GM06990 (cell line): ENCODE measurements at regions not wholly inside any gene's neighbourhood (a gene's known extent, or its start where the extent isn't known, plus 50 kb on each side); places are given as distances from the start of the nearest gene placed in this dataset.

Source experiments
- DNase-seq: peaks from one replicate; pipeline ENCODE4 v3.0.0-alpha.2; 2011; ENCODE audit not compliant: insufficient read length; ENCODE audit errors: extremely low read depth
- H3K27me3 ChIP-seq: replicated peaks from 2 replicates; pipeline ENCODE4 v1.6.0; 2011; ENCODE audit warnings: low read length; ENCODE audit not compliant: control insufficient read depth, insufficient read depth
- H3K36me3 ChIP-seq: 2 replicates; pipeline ENCODE4 v1.5.1; 2011; ENCODE audit warnings: low read length; ENCODE audit not compliant: control insufficient read depth, insufficient read depth
- H3K4me3 ChIP-seq: replicated peaks from 2 replicates; pipeline ENCODE4 v1.5.1; 2011; ENCODE audit warnings: low read depth, mild to moderate bottlenecking, control low read depth, low read length
- TF ChIP-seq, protein P1 (sequence below): IDR thresholded peaks from 2 replicates; pipeline ENCODE4 v1.5.1; 2011; ENCODE audit warnings: low read length, control low read depth, mild to moderate bottlenecking, inconsistent platforms; ENCODE audit not compliant: insufficient read depth, poor library complexity, severe bottlenecking

DNA sequence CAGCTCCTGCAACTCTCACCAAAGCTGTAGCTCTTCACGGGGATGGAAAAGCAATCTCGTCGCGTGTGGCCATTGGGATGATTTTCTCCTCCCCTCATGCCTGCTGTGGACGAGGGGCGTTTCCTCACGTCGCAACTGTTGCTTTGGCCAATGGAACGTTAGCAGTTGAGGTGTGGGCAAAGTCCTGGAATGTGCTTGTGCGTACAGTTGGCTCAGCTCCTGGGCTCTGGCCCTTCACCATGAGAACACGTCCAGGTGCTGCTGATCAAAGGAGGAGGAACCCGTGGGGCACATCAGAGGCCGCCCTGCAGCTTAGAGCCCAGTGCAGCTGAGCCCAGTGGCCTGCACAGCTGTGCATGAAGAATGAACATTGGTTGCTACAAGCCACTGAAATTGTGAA lies 186.1 kb downstream of the TJP1 start:
- no peak overlapping the region for H3K4me3 ChIP-seq
- no peaks in the 10 kb centered on the region for H3K36me3 ChIP-seq
- H3K27me3 ChIP-seq = no peaks in the 10 kb centered on the region
- TF ChIP-seq, protein P1, sequence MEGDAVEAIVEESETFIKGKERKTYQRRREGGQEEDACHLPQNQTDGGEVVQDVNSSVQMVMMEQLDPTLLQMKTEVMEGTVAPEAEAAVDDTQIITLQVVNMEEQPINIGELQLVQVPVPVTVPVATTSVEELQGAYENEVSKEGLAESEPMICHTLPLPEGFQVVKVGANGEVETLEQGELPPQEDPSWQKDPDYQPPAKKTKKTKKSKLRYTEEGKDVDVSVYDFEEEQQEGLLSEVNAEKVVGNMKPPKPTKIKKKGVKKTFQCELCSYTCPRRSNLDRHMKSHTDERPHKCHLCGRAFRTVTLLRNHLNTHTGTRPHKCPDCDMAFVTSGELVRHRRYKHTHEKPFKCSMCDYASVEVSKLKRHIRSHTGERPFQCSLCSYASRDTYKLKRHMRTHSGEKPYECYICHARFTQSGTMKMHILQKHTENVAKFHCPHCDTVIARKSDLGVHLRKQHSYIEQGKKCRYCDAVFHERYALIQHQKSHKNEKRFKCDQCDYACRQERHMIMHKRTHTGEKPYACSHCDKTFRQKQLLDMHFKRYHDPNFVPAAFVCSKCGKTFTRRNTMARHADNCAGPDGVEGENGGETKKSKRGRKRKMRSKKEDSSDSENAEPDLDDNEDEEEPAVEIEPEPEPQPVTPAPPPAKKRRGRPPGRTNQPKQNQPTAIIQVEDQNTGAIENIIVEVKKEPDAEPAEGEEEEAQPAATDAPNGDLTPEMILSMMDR = no peak
- DNase-seq = no peak

DNA sequence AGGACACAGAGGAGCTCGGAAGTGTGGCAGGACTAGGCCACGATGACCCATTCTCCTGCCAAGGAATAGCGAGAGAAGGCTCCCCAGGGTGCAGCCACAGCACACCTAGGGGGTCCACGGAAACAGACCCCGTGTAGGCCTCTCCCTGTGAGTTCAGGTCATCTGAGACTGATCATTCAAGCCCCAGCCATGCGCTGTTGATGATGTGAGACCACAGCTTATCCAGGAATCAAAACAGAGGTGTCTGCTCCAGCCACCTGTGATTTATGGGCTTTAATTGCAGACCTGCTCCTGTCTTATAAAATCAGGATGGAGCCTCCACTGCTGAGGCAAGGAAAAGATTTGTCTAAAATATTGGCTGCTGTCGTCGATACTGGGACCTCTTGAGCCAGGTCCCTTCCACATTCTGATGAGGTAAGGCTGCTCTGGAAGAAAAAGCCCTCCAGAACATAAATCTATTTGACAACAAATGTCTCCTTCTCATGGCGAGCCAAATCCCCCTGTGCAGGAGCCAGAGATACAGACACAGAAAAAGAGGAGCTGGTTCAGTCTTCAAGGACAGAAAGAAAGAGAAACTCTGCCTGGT lies 186.7 kb downstream of the TJP1 start:
- H3K27me3 ChIP-seq = no peaks in the 10 kb centered on the region
- H3K36me3 ChIP-seq = no peaks in the 10 kb centered on the region
- no peak overlapping the region for H3K4me3 ChIP-seq
- DNase-seq = no peak
- TF ChIP-seq, protein P1 = no peak

DNA sequence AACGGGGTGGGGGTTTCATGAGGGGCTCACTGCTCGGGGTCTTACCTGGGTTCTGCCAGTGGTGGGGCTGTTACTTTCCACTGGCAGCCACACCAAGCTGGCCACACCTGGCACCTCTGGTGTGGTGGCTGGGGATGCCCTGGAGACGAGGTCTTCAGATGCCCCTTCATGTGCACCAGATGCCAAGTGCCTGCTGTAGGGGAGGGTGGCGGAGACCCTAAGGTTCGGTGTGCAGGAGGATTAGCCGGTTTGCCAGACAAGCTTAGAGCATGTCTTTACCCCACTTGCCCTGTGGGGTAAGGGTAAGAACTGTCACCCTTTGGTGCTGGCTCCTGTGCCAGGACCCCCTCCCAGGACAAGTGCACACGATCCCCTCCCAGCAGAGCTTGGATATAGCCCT lies 188.3 kb downstream of the TJP1 start:
- TF ChIP-seq, protein P1 = no peak
- H3K27me3 ChIP-seq = no peaks in the 10 kb centered on the region
- no peak for DNase-seq
- no peaks in the 10 kb centered on the region for H3K36me3 ChIP-seq
- H3K4me3 ChIP-seq = no peak overlapping the region

DNA sequence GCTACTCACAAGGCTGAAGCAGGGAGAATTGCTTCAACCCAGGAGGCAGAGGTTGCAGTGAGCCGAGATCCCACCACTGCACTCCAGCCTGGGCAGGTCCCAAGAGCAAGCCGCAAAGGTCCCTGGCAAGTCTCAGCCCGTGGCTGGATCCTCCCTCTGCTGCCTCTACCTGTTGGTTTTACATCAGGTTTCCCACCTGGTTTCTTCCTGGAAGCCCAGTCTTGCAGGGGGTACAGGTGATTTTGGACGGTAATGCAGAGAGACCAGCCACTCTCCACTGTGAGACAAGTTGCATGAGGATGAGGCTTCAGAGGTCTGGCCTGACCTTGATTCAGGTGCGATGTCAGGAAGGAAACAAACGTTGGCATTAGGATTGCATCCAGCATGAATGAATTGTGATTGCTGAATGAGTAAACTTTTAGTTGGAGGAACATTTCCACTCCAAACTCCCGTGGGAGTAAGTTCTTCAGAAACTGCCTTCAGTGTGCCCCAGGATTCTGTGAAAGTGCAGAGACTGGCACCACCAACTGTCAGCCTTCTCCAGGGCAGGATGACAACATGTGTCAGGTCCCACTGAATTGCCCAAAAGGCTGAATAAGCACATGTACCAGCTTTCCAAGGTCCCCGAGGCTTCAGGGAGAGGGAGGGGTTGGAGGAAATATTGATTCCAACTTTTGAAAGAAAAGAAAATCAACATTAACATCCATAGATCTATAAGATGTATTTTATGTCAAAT lies 189.4 kb downstream of the TJP1 start:
- Histone ChIP-seq H3K4me3 (no peak overlapping the region), H3K27me3 (no peaks in the 10 kb centered on the region), H3K36me3 (no peaks in the 10 kb centered on the region)
- TF ChIP-seq, protein P1 = no peak
- DNase-seq = no peak

DNA sequence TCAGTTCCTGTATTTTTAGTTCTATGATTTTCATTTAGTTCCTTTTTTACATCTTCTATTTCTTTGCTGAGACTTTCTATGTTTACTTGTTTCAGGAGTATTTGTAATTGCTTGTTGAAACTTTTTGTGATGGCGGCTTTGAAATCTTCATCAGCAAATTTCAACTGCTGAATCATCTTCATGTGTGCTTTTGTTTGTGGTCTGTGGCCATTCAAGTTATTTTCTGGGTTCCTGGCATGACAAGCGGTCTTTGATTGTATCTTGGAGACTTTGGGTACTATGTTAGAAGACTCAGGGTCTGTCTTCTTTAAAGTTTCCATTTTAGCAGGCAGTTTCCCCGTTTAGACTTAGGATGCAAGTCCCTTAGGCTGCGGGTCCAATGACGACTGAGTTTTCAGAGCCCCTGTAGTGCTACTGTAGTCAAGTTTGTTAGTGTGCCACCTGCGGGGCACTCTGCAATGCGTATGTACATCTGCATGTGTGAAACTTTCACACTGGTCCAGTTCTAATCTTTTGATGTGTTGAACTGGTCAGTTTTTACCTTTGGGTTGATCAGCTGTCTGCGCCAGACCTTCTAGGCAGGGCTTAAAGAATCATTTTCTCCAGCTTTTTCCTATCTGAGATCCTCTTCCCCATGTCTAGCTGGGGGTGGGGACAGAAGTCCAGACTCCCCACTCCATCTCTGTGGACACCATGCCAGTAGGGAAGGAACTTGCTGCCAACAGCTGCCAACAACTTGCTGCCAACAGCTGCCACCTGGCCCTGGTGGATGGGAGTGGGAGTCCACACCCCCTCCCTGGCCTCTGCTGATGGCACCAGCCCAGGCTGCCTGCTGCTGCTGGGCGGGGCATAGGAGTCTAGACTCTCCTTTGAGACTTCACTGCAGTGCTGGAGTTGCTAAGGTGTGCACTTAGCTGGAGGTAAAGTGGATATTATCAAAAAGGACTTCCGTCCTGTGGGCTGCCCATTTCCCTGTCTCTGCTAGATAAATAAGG lies 190.9 kb downstream of the TJP1 start:
- H3K36me3 ChIP-seq = no peaks in the 10 kb centered on the region
- no peaks in the 10 kb centered on the region for H3K27me3 ChIP-seq
- no peak for DNase-seq
- H3K4me3 ChIP-seq = no peak overlapping the region
- TF ChIP-seq, protein P1 = no peak
